ENCODE measurements at regions not wholly inside any gene's neighbourhood (a gene's known extent, or its start where the extent isn't known, plus 50 kb on each side); places are given as distances from the start of the nearest gene placed in this dataset.
A peak's percentile ranks its signal among the peaks of the same experiment; 100 is the strongest.
"Not testable (repeated sequence)": the region's sequence is repeated elsewhere in the genome, so short reads cannot be mapped to it uniquely, and the experiment has no call there.

DNA sequence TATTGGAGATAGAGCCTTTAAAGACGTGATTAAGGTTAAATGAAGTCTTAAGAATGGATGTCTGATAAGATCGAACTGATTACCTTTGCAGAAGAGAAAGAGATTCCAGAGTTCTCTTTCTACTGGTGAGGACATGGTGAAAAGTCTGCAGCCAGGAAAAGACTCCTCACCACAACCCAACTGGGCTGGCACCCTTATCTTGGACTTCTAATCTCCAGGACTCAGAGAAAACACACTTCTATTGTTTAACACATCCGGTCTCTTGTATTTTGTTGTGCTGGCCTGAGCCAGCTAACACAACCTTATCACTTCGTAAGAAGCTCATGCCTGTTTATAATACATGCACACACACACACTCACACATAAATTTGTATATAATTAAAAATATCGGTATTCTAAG, 489.1 kb downstream of the PRDM9 start:
- H3K27me3 Mint-ChIP-seq (ENCODE audit: insufficient read depth): no peaks in the 10 kb centered on the region
- Histone ChIP-seq H3K4me1 (ENCODE audit: control insufficient read depth, insufficient read depth, low read length) (peaks cover 8% of the 10 kb centered on the region), H3K27ac (ENCODE audit: low read depth, low read length) (no peak overlapping the region), H3K27me3 (ENCODE audit: control insufficient read depth, insufficient read depth, low read length, poor library complexity, severe bottlenecking) (no peaks in the 10 kb centered on the region), H3K9me3 (ENCODE audit: control insufficient read depth, low read length) (peaks cover 27% of the 10 kb centered on the region), H3K4me3 (ENCODE audit: low read length) (no peak overlapping the region), H3K9ac (ENCODE audit: extremely low read depth, low read length, poor library complexity, severe bottlenecking) (no peak overlapping the region), H3K36me3 (ENCODE audit: control insufficient read depth, insufficient read depth, low read length) (peaks cover 2% of the 10 kb centered on the region)
- peaks cover 23% of the 10 kb centered on the region for H3K9me3 Mint-ChIP-seq
- peak; percentile 63 for DNase-seq
- no peak overlapping the region for H3K27ac Mint-ChIP-seq
- H3K4me1 Mint-ChIP-seq: peaks cover 21% of the 10 kb centered on the region
- H3K36me3 Mint-ChIP-seq (ENCODE audit: low read depth): peaks cover 7% of the 10 kb centered on the region
- WGBS, 2 experiments (ENCODE audit: insufficient coverage in 1 of 2, insufficient read length in 1 of 2): 40% methylated on average over 4 of the region's 5 CpGs; no CpG with 5 or more reads in 1 of the 2 experiments
- TF ChIP-seq, protein P1, sequence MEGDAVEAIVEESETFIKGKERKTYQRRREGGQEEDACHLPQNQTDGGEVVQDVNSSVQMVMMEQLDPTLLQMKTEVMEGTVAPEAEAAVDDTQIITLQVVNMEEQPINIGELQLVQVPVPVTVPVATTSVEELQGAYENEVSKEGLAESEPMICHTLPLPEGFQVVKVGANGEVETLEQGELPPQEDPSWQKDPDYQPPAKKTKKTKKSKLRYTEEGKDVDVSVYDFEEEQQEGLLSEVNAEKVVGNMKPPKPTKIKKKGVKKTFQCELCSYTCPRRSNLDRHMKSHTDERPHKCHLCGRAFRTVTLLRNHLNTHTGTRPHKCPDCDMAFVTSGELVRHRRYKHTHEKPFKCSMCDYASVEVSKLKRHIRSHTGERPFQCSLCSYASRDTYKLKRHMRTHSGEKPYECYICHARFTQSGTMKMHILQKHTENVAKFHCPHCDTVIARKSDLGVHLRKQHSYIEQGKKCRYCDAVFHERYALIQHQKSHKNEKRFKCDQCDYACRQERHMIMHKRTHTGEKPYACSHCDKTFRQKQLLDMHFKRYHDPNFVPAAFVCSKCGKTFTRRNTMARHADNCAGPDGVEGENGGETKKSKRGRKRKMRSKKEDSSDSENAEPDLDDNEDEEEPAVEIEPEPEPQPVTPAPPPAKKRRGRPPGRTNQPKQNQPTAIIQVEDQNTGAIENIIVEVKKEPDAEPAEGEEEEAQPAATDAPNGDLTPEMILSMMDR (conservative IDR thresholded peaks at IDR 0.05): no peak
- H3K4me3 Mint-ChIP-seq: no peak overlapping the region

DNA sequence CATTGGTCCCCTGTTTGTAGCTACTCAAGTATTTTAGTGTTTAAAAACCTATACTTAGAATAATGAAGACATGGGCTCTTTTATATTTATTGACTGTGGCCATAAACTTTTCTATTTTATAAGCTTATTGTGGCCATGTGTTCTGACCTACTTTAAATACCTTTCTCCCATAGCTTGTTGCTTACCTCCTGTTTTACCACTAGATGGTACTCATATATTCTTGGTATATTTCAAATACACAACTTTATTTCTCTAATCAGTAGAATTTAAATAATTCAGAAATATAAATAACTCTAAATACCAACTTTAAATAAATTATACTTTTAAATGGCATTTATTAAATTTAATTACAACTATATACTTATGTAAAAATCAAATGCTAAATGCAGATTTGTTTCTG, 498.0 kb downstream of the PRDM9 start:
- no peak for DNase-seq
- H3K4me1 Mint-ChIP-seq: no peaks in the 10 kb centered on the region

DNA sequence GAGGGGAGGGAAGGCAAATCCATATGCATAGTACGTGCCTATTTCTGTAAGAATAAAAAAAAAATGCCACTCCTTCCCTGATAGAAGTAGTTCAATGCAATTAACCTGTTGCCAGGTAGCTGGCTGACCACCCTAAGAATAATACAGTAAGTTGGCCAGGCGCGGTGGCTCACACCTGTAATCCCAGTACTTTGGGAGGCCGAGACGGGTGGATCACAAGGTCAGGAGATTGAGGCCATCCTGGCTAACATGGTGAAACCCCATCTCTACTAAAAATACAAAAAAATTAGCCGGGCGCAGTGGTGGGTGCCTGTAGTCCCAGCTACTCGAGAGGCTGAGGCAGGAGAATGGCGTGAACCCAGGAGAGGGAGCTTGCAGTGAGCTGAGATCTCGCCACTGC, 510.3 kb downstream of the PRDM9 start:
- H3K27me3 ChIP-seq (ENCODE audit: control insufficient read depth, insufficient read depth, low read length, poor library complexity, severe bottlenecking); H3K36me3 ChIP-seq (ENCODE audit: control insufficient read depth, insufficient read depth, low read length); H3K9me3 Mint-ChIP-seq; H3K4me3 Mint-ChIP-seq; H3K4me3 ChIP-seq (ENCODE audit: low read length); H3K9me3 ChIP-seq (ENCODE audit: control insufficient read depth, low read length); H3K27ac Mint-ChIP-seq; H3K27me3 Mint-ChIP-seq (ENCODE audit: insufficient read depth); H3K27ac ChIP-seq (ENCODE audit: low read depth, low read length); H3K36me3 Mint-ChIP-seq (ENCODE audit: low read depth); H3K4me1 ChIP-seq (ENCODE audit: control insufficient read depth, insufficient read depth, low read length); H3K4me1 Mint-ChIP-seq; DNase-seq; H3K9ac ChIP-seq (ENCODE audit: extremely low read depth, low read length, poor library complexity, severe bottlenecking): not testable (repeated sequence)
- WGBS, 2 experiments (ENCODE audit: insufficient coverage in 1 of 2, insufficient read length in 1 of 2): 67 to 97% methylated on average over 1 to 10 of the region's 10 CpGs

More for the DNA sequence above, 498.0 kb downstream of the PRDM9 start:
- Histone ChIP-seq H3K36me3 (ENCODE audit: control insufficient read depth, insufficient read depth, low read length) (no peaks in the 10 kb centered on the region), H3K9me3 (ENCODE audit: control insufficient read depth, low read length) (peaks cover 29% of the 10 kb centered on the region), H3K27me3 (ENCODE audit: control insufficient read depth, insufficient read depth, low read length, poor library complexity, severe bottlenecking) (no peaks in the 10 kb centered on the region), H3K4me3 (ENCODE audit: low read length) (no peak overlapping the region), H3K27ac (ENCODE audit: low read depth, low read length) (no peak overlapping the region), H3K4me1 (ENCODE audit: control insufficient read depth, insufficient read depth, low read length) (no peaks in the 10 kb centered on the region), H3K9ac (ENCODE audit: extremely low read depth, low read length, poor library complexity, severe bottlenecking) (no peak overlapping the region)
- H3K36me3 Mint-ChIP-seq (ENCODE audit: low read depth): peaks cover 2% of the 10 kb centered on the region
- H3K27ac Mint-ChIP-seq: no peak overlapping the region
- TF ChIP-seq, protein P1 (conservative IDR thresholded peaks at IDR 0.05): peak; percentile 68
- no peak overlapping the region for H3K4me3 Mint-ChIP-seq
- H3K27me3 Mint-ChIP-seq (ENCODE audit: insufficient read depth): no peaks in the 10 kb centered on the region
- peaks cover 22% of the 10 kb centered on the region for H3K9me3 Mint-ChIP-seq

DNA sequence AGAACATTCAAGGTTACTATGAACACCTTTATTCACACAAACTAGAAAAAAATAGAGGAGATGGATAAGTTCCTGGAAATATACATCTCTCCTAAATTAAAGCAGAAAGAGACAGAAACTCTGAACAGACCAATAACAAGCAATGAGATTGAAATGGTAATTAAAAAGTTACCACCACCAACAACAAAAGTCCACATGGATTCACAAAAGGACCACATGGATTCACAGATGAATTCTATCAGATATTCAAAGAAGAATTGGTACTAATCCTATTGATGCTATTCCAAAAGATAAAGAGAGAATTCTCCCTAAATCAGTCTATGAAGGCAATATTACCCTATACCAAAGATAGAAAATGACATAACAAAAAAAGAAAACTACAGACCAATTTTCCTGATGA, 518.9 kb downstream of the PRDM9 start:
- no peak overlapping the region for H3K4me3 Mint-ChIP-seq
- H3K9me3 Mint-ChIP-seq: peaks cover 42% of the 10 kb centered on the region
- Histone ChIP-seq H3K27me3 (ENCODE audit: control insufficient read depth, insufficient read depth, low read length, poor library complexity, severe bottlenecking) (no peaks in the 10 kb centered on the region), H3K4me1 (ENCODE audit: control insufficient read depth, insufficient read depth, low read length) (no peaks in the 10 kb centered on the region), H3K9me3 (ENCODE audit: control insufficient read depth, low read length) (peaks cover 34% of the 10 kb centered on the region), H3K36me3 (ENCODE audit: control insufficient read depth, insufficient read depth, low read length) (no peaks in the 10 kb centered on the region), H3K9ac (ENCODE audit: extremely low read depth, low read length, poor library complexity, severe bottlenecking) (no peak overlapping the region), H3K27ac (ENCODE audit: low read depth, low read length) (no peak overlapping the region), H3K4me3 (ENCODE audit: low read length) (no peak overlapping the region)
- peaks cover 5% of the 10 kb centered on the region for H3K4me1 Mint-ChIP-seq
- H3K27me3 Mint-ChIP-seq (ENCODE audit: insufficient read depth): no peaks in the 10 kb centered on the region
- H3K36me3 Mint-ChIP-seq (ENCODE audit: low read depth): no peaks in the 10 kb centered on the region
- no peak overlapping the region for H3K27ac Mint-ChIP-seq
- DNase-seq: no peak
- TF ChIP-seq, protein P1 (conservative IDR thresholded peaks at IDR 0.05): no peak

Measured in endodermal cell (in vitro differentiated cells).